ENCODE measurements at regions not wholly inside any gene's neighbourhood (a gene's known extent, or its start where the extent isn't known, plus 50 kb on each side); places are given as distances from the start of the nearest gene placed in this dataset.

GRCh38 chr11:97996762-97997161 lies 1024.0 kb upstream of the CNTN5 start (continued):
- TF ChIP-seq SP1 (CRISPR knock-in tag; IDR thresholded peaks at IDR 0.05) (no peak), NFE2L1 (tag; IDR thresholded peaks at IDR 0.05; ENCODE audit: borderline replicate concordance, low read depth) (no peak), ATF3 (IDR thresholded peaks at IDR 0.05) (peak; percentile 74), ATF3 (CRISPR knock-in tag; conservative IDR thresholded peaks at IDR 0.05) (0 out of 2 replicates have a peak, but pooled peaks have one; percentile 17), SUPT5H (IDR thresholded peaks at IDR 0.05) (no peak), KDM1A (IDR thresholded peaks at IDR 0.05) (peak in 1 of 2 experiments; percentile 65; a peak in 2 of 4 replicates), STAT5A (IDR thresholded peaks at IDR 0.05; ENCODE audit: borderline replicate concordance, low read length) (peak; percentile 80), FOXP1 (CRISPR knock-in tag; IDR thresholded peaks at IDR 0.05) (no peak), TCF3 (CRISPR knock-in tag; IDR thresholded peaks at IDR 0.05) (peak; percentile 88), STAT5B (CRISPR knock-in tag; IDR thresholded peaks at IDR 0.05) (no peak), MLX (CRISPR knock-in tag; conservative IDR thresholded peaks at IDR 0.05) (no peak), JUNB (CRISPR knock-in tag; conservative IDR thresholded peaks at IDR 0.05) (no peak), MAFG (tag; conservative IDR thresholded peaks at IDR 0.05) (0 out of 2 replicates have a peak, but pooled peaks have one; percentile 18), RBBP5 (IDR thresholded peaks at IDR 0.05; ENCODE audit: borderline replicate concordance, insufficient read depth, low read length, poor library complexity, severe bottlenecking) (no peak), NR2C2 (CRISPR knock-in tag; IDR thresholded peaks at IDR 0.05) (no peak), NR2C2 (tag; IDR thresholded peaks at IDR 0.05) (no peak), PHTF2 (CRISPR knock-in tag; IDR thresholded peaks at IDR 0.05) (no peak), FOXA1 (IDR thresholded peaks at IDR 0.05; ENCODE audit: borderline replicate concordance) (no peak), SMARCE1 (IDR thresholded peaks at IDR 0.05) (peak; percentile 85), KHSRP (IDR thresholded peaks at IDR 0.05) (no peak), ATF1 (CRISPR knock-in tag; IDR thresholded peaks at IDR 0.05) (no peak), ATF1 (tag; IDR thresholded peaks at IDR 0.05) (peak; percentile 62), MTA3 (IDR thresholded peaks at IDR 0.05; ENCODE audit: borderline replicate concordance) (no peak), NFYB (IDR thresholded peaks at IDR 0.05; ENCODE audit: extremely low read depth, insufficient read length) (no peak), NFRKB (IDR thresholded peaks at IDR 0.05; ENCODE audit: low read depth) (peak; percentile 41; the same call in 1 of the 2 replicates)
- TF ChIP-seq, protein P1, sequence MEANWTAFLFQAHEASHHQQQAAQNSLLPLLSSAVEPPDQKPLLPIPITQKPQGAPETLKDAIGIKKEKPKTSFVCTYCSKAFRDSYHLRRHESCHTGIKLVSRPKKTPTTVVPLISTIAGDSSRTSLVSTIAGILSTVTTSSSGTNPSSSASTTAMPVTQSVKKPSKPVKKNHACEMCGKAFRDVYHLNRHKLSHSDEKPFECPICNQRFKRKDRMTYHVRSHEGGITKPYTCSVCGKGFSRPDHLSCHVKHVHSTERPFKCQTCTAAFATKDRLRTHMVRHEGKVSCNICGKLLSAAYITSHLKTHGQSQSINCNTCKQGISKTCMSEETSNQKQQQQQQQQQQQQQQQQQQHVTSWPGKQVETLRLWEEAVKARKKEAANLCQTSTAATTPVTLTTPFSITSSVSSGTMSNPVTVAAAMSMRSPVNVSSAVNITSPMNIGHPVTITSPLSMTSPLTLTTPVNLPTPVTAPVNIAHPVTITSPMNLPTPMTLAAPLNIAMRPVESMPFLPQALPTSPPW (CRISPR knock-in tag; IDR thresholded peaks at IDR 0.05), result peak; percentile 7; the same call in 1 of the 2 replicates
- TF ChIP-seq, protein P2, sequence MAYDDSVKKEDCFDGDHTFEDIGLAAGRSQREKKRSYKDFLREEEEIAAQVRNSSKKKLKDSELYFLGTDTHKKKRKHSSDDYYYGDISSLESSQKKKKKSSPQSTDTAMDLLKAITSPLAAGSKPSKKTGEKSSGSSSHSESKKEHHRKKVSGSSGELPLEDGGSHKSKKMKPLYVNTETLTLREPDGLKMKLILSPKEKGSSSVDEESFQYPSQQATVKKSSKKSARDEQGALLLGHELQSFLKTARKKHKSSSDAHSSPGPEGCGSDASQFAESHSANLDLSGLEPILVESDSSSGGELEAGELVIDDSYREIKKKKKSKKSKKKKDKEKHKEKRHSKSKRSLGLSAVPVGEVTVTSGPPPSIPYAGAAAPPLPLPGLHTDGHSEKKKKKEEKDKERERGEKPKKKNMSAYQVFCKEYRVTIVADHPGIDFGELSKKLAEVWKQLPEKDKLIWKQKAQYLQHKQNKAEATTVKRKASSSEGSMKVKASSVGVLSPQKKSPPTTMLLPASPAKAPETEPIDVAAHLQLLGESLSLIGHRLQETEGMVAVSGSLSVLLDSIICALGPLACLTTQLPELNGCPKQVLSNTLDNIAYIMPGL (CRISPR knock-in tag; IDR thresholded peaks at IDR 0.05), result no peak
- TF ChIP-seq, protein P3, sequence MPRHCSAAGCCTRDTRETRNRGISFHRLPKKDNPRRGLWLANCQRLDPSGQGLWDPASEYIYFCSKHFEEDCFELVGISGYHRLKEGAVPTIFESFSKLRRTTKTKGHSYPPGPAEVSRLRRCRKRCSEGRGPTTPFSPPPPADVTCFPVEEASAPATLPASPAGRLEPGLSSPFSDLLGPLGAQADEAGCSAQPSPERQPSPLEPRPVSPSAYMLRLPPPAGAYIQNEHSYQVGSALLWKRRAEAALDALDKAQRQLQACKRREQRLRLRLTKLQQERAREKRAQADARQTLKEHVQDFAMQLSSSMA (CRISPR knock-in tag; IDR thresholded peaks at IDR 0.05), result no peak

All from K562 (cell line).